Peyer's patch (tissue), 4 donors: ENCODE measurements at regions not wholly inside any gene's neighbourhood (a gene's known extent, or its start where the extent isn't known, plus 50 kb on each side); places are given as distances from the start of the nearest gene placed in this dataset.

Experiments
- DNase-seq, 3 donors: peaks; one replicate each; pipeline ENCODE4 v3.0.0-alpha.2; 2017 to 2019
- H3K27ac ChIP-seq, 4 donors: fragments of 200-600 bp; sonication (generic); one replicate each; pipeline ENCODE4 v1.5.1; 2016 to 2019
- H3K27me3 ChIP-seq, 2 donors: fragments of 200-600 bp; sonication (generic); one replicate each; pipeline ENCODE4 v1.5.1; 2019
- H3K36me3 ChIP-seq, 3 donors: fragments of 200-600 bp; sonication (generic); one replicate each; pipeline ENCODE4 v1.5.1; 2016 to 2019
- H3K4me1 ChIP-seq, 4 donors: fragments of 200-600 bp; sonication (generic); one replicate each; pipeline ENCODE4 v1.5.1; 2016 to 2019
- H3K4me3 ChIP-seq, 4 donors: fragments of 200-600 bp; sonication (generic); 1 replicate in 3 of 4; 2 replicates in 1 of 4; pipeline ENCODE4 v1.5.1; 2016 to 2019; ENCODE audit warnings: mild to moderate bottlenecking in 1 of 4
- H3K9me3 ChIP-seq, 4 donors: fragments of 200-600 bp; sonication (generic); one replicate each; pipeline ENCODE4 v1.5.1; 2016 to 2019; ENCODE audit warnings: mild to moderate bottlenecking in 1 of 4
- POLR2A ChIP-seq, 2 donors: fragments of 450-650 bp; IDR thresholded peaks; one replicate each; pipeline ENCODE4 v1.5.1; 2017; ENCODE audit warnings: antibody characterized with exemption in 2 of 2, mild to moderate bottlenecking in 2 of 2, moderate library complexity in 2 of 2
- TF ChIP-seq, protein P1 (sequence below), 6 experiments: fragments of 450-650 bp in 4 of 6; fragments of 200-600 bp in 2 of 6; sonication (generic) in 1 of 6; IDR thresholded peaks; one replicate each; pipeline ENCODE4 v1.5.1; 2017 to 2019; ENCODE audit warnings: antibody characterized with exemption in 6 of 6, mild to moderate bottlenecking in 3 of 6, moderate library complexity in 1 of 6

DNA sequence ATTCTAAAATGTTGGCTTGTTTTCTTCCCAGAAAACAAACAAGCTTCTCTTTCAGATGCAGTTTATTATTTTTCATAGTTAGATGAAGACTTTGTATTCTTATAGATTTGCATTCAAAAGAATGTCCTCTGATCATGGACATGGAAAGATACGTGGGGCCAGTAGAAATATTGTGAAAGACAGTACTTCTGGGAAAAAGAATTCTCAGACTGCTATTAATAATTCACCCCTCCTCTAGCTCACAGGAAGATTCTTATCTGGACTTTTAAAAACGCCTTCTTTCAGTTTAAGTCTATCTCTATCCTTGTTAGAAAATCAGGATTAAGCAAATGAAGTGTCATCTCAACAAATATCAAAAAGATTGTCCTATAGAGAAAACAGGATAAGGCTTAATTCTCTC lies 514.1 kb upstream of the ADAMTS9 start:
- no peaks in the 10 kb centered on the region for H3K9me3 ChIP-seq
- H3K36me3 ChIP-seq, result no peaks in the 10 kb centered on the region
- H3K4me3 ChIP-seq, result no peak overlapping the region
- no peaks in the 10 kb centered on the region for H3K27me3 ChIP-seq
- TF ChIP-seq POLR2A (IDR thresholded peaks at IDR 0.05), result no peak
- TF ChIP-seq, protein P1, sequence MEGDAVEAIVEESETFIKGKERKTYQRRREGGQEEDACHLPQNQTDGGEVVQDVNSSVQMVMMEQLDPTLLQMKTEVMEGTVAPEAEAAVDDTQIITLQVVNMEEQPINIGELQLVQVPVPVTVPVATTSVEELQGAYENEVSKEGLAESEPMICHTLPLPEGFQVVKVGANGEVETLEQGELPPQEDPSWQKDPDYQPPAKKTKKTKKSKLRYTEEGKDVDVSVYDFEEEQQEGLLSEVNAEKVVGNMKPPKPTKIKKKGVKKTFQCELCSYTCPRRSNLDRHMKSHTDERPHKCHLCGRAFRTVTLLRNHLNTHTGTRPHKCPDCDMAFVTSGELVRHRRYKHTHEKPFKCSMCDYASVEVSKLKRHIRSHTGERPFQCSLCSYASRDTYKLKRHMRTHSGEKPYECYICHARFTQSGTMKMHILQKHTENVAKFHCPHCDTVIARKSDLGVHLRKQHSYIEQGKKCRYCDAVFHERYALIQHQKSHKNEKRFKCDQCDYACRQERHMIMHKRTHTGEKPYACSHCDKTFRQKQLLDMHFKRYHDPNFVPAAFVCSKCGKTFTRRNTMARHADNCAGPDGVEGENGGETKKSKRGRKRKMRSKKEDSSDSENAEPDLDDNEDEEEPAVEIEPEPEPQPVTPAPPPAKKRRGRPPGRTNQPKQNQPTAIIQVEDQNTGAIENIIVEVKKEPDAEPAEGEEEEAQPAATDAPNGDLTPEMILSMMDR (IDR thresholded peaks at IDR 0.05), result no peak
- no peak overlapping the region for H3K27ac ChIP-seq
- DNase-seq, result no peak
- H3K4me1 ChIP-seq, result no peaks in the 10 kb centered on the region

DNA sequence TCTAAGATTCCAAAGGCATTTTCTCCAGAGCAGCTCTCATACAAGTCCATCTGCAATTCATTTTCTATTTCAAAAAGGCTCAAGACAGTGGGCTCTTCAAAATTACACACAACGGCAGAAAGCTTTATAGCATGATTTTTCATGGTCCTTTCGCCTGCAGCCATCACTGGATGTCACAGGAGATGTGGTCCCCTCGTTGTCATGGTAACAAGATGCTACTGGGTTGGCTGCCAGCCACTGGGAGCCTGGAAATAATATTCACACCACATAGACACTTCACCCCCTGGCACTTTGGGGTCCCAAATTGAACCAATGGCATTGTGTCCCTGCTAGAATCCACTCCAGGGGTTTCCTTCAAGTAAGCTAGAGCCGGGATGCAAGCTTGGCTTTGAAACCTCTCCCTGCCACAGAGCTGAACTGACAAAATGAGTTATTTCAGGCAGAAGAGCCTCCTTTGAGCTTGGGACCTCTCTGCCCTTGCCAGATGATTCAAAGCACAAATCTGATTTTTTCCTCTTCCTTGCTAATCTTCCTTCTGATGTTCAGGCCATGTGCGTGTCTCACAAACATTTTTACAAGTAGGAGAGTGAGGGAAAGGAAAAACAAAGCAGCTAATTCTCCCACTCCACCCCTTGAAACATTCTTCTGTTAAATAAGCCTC lies 512.6 kb upstream of the ADAMTS9 start:
- Histone ChIP-seq H3K36me3 (no peaks in the 10 kb centered on the region), H3K27me3 (no peaks in the 10 kb centered on the region), H3K4me3 (no peak overlapping the region), H3K4me1 (no peaks in the 10 kb centered on the region), H3K9me3 (no peaks in the 10 kb centered on the region), H3K27ac (no peak overlapping the region)
- no peak for DNase-seq
- TF ChIP-seq POLR2A (IDR thresholded peaks at IDR 0.05), result no peak
- TF ChIP-seq, protein P1 (IDR thresholded peaks at IDR 0.05), result no peak

DNA sequence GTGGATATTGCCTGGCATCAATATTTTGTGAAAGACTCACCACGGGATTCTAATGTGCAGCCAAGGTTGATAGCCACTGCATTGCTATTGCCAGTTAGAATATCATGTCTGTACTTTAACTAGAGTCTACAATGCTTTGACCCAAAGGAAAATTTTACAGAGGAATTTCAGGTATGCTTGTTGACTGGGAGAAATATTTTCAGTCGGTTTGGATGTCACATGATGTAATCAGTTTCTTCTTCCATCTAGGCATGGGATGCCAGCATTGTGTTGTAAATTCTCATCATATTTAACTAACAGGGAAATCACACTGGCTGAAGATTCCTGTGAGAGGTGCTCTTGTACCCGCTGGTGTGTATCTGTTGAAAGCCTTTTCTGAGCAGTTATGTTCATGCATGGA lies 508.9 kb upstream of the ADAMTS9 start:
- TF ChIP-seq POLR2A (IDR thresholded peaks at IDR 0.05), result no peak
- TF ChIP-seq, protein P1 (IDR thresholded peaks at IDR 0.05), result no peak
- Histone ChIP-seq H3K36me3 (no peaks in the 10 kb centered on the region), H3K4me1 (no peaks in the 10 kb centered on the region), H3K9me3 (no peaks in the 10 kb centered on the region), H3K27ac (no peak overlapping the region), H3K4me3 (no peak overlapping the region), H3K27me3 (no peaks in the 10 kb centered on the region)
- no peak for DNase-seq

DNA sequence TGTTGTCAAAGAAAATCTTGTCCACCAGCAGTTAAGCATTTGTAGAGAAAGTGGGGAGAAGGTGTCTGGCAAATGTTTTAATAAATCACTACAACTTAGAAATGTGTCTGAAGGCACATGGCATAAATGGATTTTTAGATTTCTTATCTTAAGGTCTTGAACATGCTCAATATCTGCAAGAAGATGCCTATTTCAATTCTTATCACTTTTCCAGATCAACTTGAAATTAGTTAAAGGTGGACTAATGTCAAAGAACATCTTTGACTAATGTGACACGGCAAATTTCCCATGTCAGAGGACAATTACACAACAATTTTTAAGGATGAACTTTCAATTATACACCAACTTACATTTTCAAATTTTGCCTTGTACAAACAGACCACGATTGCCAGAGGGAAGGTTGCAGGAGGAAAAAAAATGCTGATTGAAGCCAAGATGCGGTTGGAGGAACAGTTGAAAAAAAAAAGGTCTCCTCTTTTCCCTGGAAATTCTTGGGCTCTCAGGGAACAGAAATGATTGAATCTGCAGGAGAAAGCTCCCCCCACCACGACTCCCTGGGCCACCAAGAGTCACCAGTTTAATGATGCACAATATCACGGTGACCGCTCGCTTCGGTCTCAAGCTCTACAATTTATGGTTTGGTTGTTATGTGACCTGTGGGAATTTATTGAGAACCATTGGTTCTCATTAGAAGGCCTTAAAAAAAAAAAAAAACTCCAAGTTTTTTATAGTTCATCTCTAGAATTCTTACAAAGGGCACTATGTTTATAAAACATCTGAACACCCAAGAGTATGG lies 507.6 kb upstream of the ADAMTS9 start:
- no peak for TF ChIP-seq POLR2A (IDR thresholded peaks at IDR 0.05)
- TF ChIP-seq, protein P1 (IDR thresholded peaks at IDR 0.05), result no peak
- no peaks in the 10 kb centered on the region for H3K4me1 ChIP-seq

DNA sequence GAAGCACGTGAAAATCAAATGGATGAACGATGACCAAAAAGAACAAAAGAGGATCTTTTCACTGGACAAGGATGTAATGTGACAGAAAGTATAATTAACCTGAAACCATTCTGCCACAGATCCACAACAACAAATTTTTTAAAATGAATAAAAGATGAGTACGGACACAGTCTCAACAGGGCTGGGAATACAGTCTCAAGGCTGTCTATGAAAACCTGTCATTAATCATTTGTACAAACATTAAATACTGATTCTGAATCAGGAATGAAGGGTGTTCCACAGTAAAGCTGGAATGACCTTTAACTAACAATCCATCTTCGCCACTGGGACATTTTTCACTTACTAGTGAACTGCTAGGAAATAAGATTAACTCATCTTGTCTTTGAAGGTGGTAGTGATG lies 506.9 kb upstream of the ADAMTS9 start:
- no peaks in the 10 kb centered on the region for H3K9me3 ChIP-seq
- no peak for DNase-seq
- H3K4me3 ChIP-seq, result no peak overlapping the region
- H3K27ac ChIP-seq, result no peak overlapping the region
- H3K27me3 ChIP-seq, result no peaks in the 10 kb centered on the region
- TF ChIP-seq, protein P1 (IDR thresholded peaks at IDR 0.05), result no peak
- no peak for TF ChIP-seq POLR2A (IDR thresholded peaks at IDR 0.05)
- H3K4me1 ChIP-seq, result no peaks in the 10 kb centered on the region
- no peaks in the 10 kb centered on the region for H3K36me3 ChIP-seq

More for the DNA sequence above, 507.6 kb upstream of the ADAMTS9 start:
- H3K36me3 ChIP-seq, result no peaks in the 10 kb centered on the region
- no peaks in the 10 kb centered on the region for H3K9me3 ChIP-seq
- H3K27ac ChIP-seq, result no peak overlapping the region
- H3K4me3 ChIP-seq, result no peak overlapping the region
- no peak for DNase-seq
- H3K27me3 ChIP-seq, result no peaks in the 10 kb centered on the region
